Gastroesophageal sphincter (tissue), 3 donors: ENCODE measurements at regions not wholly inside any gene's neighbourhood (a gene's known extent, or its start where the extent isn't known, plus 50 kb on each side); places are given as distances from the start of the nearest gene placed in this dataset.

ENCODE experiments used
- EP300 ChIP-seq: sonication (generic); formaldehyde crosslinking; IDR thresholded peaks from one replicate; pipeline ENCODE4 v1.6.1; 2017; ENCODE audit warnings: antibody characterized with exemption, mild to moderate bottlenecking
- POLR2A ChIP-seq, 2 donors: fragments of 450-650 bp; IDR thresholded peaks; one replicate each; pipeline ENCODE4 v1.6.1; 2017; ENCODE audit warnings: antibody characterized with exemption in 2 of 2, mild to moderate bottlenecking in 2 of 2, moderate library complexity in 1 of 2
- POLR2AphosphoS5 ChIP-seq: sonication (generic); formaldehyde crosslinking; IDR thresholded peaks from one replicate; pipeline ENCODE4 v1.6.1; 2017; ENCODE audit warnings: antibody characterized with exemption
- TF ChIP-seq, protein P1 (sequence below), 4 experiments: fragments of 200-600 bp in 2 of 4; fragments of 450-650 bp in 2 of 4; sonication (generic) in 1 of 4; IDR thresholded peaks; one replicate each; pipeline ENCODE4 v1.5.1; 2017 to 2019; ENCODE audit warnings: antibody characterized with exemption in 4 of 4, mild to moderate bottlenecking in 2 of 4, moderate library complexity in 2 of 4

GRCh38 chr22:47237890-47238480 is 475.5 kb downstream of the TBC1D22A start:
- TF ChIP-seq, protein P1, sequence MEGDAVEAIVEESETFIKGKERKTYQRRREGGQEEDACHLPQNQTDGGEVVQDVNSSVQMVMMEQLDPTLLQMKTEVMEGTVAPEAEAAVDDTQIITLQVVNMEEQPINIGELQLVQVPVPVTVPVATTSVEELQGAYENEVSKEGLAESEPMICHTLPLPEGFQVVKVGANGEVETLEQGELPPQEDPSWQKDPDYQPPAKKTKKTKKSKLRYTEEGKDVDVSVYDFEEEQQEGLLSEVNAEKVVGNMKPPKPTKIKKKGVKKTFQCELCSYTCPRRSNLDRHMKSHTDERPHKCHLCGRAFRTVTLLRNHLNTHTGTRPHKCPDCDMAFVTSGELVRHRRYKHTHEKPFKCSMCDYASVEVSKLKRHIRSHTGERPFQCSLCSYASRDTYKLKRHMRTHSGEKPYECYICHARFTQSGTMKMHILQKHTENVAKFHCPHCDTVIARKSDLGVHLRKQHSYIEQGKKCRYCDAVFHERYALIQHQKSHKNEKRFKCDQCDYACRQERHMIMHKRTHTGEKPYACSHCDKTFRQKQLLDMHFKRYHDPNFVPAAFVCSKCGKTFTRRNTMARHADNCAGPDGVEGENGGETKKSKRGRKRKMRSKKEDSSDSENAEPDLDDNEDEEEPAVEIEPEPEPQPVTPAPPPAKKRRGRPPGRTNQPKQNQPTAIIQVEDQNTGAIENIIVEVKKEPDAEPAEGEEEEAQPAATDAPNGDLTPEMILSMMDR (IDR thresholded peaks at IDR 0.05), result no peak
- no peak for TF ChIP-seq POLR2A (IDR thresholded peaks at IDR 0.05)
- no peak for TF ChIP-seq EP300
- no peak for TF ChIP-seq POLR2AphosphoS5
